AG09309 (cell line): ENCODE measurements at regions not wholly inside any gene's neighbourhood (a gene's known extent, or its start where the extent isn't known, plus 50 kb on each side); places are given as distances from the start of the nearest gene placed in this dataset.
A peak's percentile ranks its signal among the peaks of the same experiment; 100 is the strongest.

Source experiments
- DNase-seq: peaks from one replicate; pipeline ENCODE4 v3.0.0-alpha.2; 2010; ENCODE audit warnings: low read depth
- H3K4me3 ChIP-seq: 2 replicates; pipeline ENCODE4 v1.5.1; 2011; ENCODE audit warnings: mild to moderate bottlenecking, low read depth, low read length, moderate library complexity; ENCODE audit not compliant: control insufficient read depth
- CTCF ChIP-seq: IDR thresholded peaks from 2 replicates; pipeline ENCODE4 v1.5.1; 2011; ENCODE audit warnings: mild to moderate bottlenecking, low read depth, low read length, inconsistent platforms; ENCODE audit not compliant: insufficient read depth, control insufficient read depth; ENCODE audit errors: missing control alignments

GRCh38 chr4:66357316-66357715 lies 687.0 kb upstream of the EPHA5 start:
- DNase-seq = peak; percentile 65
- TF ChIP-seq CTCF = no peak

GRCh38 chr4:66355328-66355727 lies 685.0 kb upstream of the EPHA5 start:
- TF ChIP-seq CTCF = no peak
- DNase-seq = no peak
- H3K4me3 ChIP-seq = no peak overlapping the region

More at GRCh38 chr4:66357316-66357715, 687.0 kb upstream of the EPHA5 start:
- no peak overlapping the region for H3K4me3 ChIP-seq

- DNase-seq = no peak
- H3K4me3 ChIP-seq = no peak overlapping the region
- TF ChIP-seq CTCF = no peak
These were observed 681.5 kb upstream of the EPHA5 start for GRCh38 chr4:66351761-66352160.

- DNase-seq = no peak
- H3K4me3 ChIP-seq = no peak overlapping the region
- no peak for TF ChIP-seq CTCF
These were observed 670.1 kb upstream of the EPHA5 start for GRCh38 chr4:66340286-66340893.

- H3K4me3 ChIP-seq = no peak overlapping the region
- no peak for TF ChIP-seq CTCF
- DNase-seq = no peak
These were observed 668.7 kb upstream of the EPHA5 start for GRCh38 chr4:66339007-66339406.

GRCh38 chr4:66331761-66332160 lies 661.5 kb upstream of the EPHA5 start:
- no peak for TF ChIP-seq CTCF
- no peak overlapping the region for H3K4me3 ChIP-seq
- DNase-seq = peak; percentile 46

- TF ChIP-seq CTCF = no peak
- DNase-seq = no peak
- H3K4me3 ChIP-seq = no peak overlapping the region
These were observed 659.8 kb upstream of the EPHA5 start for GRCh38 chr4:66330125-66330524.
